HFFc6 (cell line): ENCODE measurements at regions not wholly inside any gene's neighbourhood (a gene's known extent, or its start where the extent isn't known, plus 50 kb on each side); places are given as distances from the start of the nearest gene placed in this dataset.
A peak's percentile ranks its signal among the peaks of the same experiment; 100 is the strongest.

Source experiments
- DNase-seq: peaks from one replicate; pipeline ENCODE4 v3.0.0-alpha.2; 2018
- H3K27ac Mint-ChIP-seq: 2 replicates; pipeline ENCODE4 v1.8.0; 2020; ENCODE audit warnings: mild to moderate bottlenecking, mixed read lengths
- H3K27me3 Mint-ChIP-seq: 2 replicates; pipeline ENCODE4 v1.8.0; 2021; ENCODE audit warnings: mild to moderate bottlenecking, moderate library complexity, mixed read lengths; ENCODE audit not compliant: insufficient read depth
- H3K36me3 Mint-ChIP-seq: 2 replicates; pipeline ENCODE4 v1.8.0; 2021; ENCODE audit warnings: low read depth, mixed read lengths
- H3K4me1 Mint-ChIP-seq: 2 replicates; pipeline ENCODE4 v1.8.0; 2020; ENCODE audit warnings: low read depth, mixed read lengths
- H3K4me3 Mint-ChIP-seq: 2 replicates; pipeline ENCODE4 v1.8.0; 2020; ENCODE audit warnings: mild to moderate bottlenecking, moderate library complexity, mixed read lengths
- H3K9me3 Mint-ChIP-seq: 2 replicates; pipeline ENCODE4 v1.8.0; 2020; ENCODE audit warnings: mild to moderate bottlenecking, mixed read lengths
- TF ChIP-seq, protein P1 (sequence below): fragments of 200-600 bp; sonication (generic); IDR thresholded peaks from 2 replicates; pipeline ENCODE4 v1.5.0; 2021; ENCODE audit warnings: antibody characterized with exemption, mild to moderate bottlenecking

DNA sequence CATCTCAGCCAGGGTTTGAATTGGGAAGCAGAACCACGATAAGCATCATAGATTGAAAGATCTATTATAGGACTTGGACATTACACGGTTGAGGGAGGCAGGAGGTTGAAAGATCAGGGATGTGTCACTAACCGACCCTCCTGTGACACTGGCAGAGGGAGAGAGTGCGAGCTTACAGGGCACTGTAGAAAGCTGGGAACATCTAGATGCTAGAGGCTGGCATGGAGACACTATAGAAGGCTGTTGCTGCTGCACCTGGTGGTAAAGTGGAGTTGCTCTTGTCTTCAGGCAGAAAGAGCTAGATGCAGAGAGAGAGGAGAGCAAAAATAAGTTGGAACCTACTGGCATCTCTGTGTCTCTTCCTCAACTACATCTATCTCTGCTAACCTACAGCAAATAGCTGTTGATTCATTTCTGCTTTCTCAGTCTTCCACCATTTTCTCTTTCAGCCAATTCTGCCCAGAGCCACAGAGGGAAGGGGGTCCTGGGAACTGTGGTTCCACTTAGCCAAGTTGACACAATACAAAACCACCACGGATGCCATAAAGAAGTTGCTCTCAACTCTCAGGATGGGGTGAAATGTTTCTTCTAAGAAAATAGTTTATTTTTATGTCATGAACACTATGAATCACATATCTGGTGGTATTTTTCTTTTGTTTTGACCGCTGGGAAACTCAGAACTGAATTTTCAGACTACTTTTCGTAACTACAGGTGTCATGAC is 155.9 kb downstream of the ZNF281 start:
- Mint-ChIP-seq H3K4me1 (peaks cover 33% of the 10 kb centered on the region), H3K4me3 (no peak overlapping the region), H3K36me3 (no peaks in the 10 kb centered on the region), H3K27me3 (no peaks in the 10 kb centered on the region; the same call in 1 of the 2 replicates), H3K9me3 (no peaks in the 10 kb centered on the region), H3K27ac (peak overlapping the region; percentile 6; the same call in 1 of the 2 replicates)
- TF ChIP-seq, protein P1, sequence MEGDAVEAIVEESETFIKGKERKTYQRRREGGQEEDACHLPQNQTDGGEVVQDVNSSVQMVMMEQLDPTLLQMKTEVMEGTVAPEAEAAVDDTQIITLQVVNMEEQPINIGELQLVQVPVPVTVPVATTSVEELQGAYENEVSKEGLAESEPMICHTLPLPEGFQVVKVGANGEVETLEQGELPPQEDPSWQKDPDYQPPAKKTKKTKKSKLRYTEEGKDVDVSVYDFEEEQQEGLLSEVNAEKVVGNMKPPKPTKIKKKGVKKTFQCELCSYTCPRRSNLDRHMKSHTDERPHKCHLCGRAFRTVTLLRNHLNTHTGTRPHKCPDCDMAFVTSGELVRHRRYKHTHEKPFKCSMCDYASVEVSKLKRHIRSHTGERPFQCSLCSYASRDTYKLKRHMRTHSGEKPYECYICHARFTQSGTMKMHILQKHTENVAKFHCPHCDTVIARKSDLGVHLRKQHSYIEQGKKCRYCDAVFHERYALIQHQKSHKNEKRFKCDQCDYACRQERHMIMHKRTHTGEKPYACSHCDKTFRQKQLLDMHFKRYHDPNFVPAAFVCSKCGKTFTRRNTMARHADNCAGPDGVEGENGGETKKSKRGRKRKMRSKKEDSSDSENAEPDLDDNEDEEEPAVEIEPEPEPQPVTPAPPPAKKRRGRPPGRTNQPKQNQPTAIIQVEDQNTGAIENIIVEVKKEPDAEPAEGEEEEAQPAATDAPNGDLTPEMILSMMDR: no peak
- no peak for DNase-seq

DNA sequence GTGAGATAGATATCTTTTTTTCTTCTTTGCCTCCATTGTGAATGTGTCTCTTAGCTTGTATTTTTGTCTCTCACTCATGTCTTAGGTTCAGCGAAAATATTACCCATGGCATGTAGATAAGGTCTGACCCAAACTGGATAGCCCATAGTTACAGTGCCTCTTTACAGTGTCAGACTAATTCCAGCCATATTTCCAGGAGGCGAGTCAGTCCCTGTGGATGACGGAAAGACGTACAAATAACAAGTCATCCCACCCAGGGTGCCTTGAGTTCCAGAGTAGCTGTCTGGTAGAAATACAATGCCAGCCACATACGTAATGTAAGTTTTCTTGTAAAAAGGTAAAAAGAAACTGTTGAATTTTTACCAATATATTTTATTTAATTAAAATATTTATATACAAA is 157.3 kb downstream of the ZNF281 start:
- H3K4me3 Mint-ChIP-seq: no peak overlapping the region
- peak overlapping the region; percentile 67 for H3K27ac Mint-ChIP-seq
- DNase-seq: peak; percentile 48
- peaks cover 44% of the 10 kb centered on the region for H3K4me1 Mint-ChIP-seq
- no peaks in the 10 kb centered on the region for H3K9me3 Mint-ChIP-seq
- no peaks in the 10 kb centered on the region; the same call in 1 of the 2 replicates for H3K27me3 Mint-ChIP-seq
- TF ChIP-seq, protein P1: no peak
- H3K36me3 Mint-ChIP-seq: no peaks in the 10 kb centered on the region

DNA sequence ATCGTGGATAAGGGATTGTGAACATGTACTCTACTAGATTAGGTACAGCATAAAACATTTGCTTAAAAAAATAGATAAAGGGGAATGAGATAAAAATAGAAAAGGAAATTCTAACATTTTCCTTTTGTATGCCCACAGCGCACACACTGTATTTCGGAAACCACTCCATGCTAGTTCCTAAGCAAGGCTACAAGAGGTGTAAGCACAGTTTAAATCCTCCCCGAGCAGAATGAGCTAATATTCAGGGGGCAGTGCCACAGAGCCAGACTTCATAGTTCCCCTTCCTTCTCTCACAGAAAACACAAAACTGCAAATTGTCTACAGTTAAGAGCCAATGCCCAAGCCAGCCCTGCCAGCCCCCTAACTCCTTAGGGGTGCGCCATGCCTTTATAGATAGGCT is 159.4 kb downstream of the ZNF281 start:
- Mint-ChIP-seq H3K9me3 (no peaks in the 10 kb centered on the region), H3K36me3 (no peaks in the 10 kb centered on the region), H3K4me1 (peaks cover 47% of the 10 kb centered on the region), H3K27ac (no peak overlapping the region), H3K4me3 (no peak overlapping the region), H3K27me3 (no peaks in the 10 kb centered on the region; the same call in 1 of the 2 replicates)
- TF ChIP-seq, protein P1: no peak
- no peak for DNase-seq

DNA sequence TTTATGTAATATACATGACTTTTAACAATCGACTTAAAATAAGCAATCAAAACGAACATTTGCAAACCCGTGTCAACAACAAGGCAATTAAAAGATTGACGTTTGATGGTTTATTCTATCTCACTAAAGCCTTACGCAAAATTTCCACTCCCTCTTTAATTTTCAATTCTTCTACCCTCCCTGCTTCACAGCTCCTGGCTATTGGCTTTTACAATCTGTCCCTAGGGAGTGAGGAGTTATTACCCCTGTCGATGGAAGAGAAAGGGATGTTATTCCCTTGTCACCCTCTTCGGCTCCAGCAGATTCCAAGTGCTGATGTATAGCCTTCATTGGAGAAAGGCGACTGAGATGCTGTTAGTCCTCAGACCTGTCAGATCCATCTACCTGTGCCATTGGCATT is 161.3 kb downstream of the ZNF281 start:
- Mint-ChIP-seq H3K27ac (no peak overlapping the region), H3K36me3 (no peaks in the 10 kb centered on the region; the same call in 1 of the 2 replicates)
- TF ChIP-seq, protein P1: no peak

DNA sequence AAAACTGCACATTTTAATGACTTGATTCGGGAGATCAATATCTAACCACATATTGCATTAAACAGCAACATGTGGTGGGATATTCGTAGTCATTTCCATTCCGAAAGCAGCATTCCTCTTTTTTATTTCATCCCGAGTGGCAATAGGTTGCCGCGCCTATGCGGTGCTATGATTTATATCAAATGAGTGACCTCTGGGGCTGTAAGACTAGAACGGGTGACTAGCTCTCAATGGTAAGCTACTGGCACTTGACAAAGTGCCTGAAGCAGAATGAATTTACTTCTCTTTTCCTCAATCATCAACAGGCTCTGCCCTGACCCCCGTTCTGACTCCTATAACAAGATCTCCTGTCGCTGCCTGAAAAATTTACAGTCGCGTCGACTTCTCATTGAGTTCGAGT is 162.3 kb downstream of the ZNF281 start:
- H3K27ac Mint-ChIP-seq: peak overlapping the region; percentile 47; the same call in 1 of the 2 replicates
- peaks cover 56% of the 10 kb centered on the region for H3K4me1 Mint-ChIP-seq
- H3K36me3 Mint-ChIP-seq: no peaks in the 10 kb centered on the region; the same call in 1 of the 2 replicates
- TF ChIP-seq, protein P1: no peak
- H3K9me3 Mint-ChIP-seq: no peaks in the 10 kb centered on the region
- no peaks in the 10 kb centered on the region; the same call in 1 of the 2 replicates for H3K27me3 Mint-ChIP-seq
- peak overlapping the region; percentile 79; the same call in 1 of the 2 replicates for H3K4me3 Mint-ChIP-seq
- no peak for DNase-seq

More for the DNA sequence above, 161.3 kb downstream of the ZNF281 start:
- no peak overlapping the region for H3K4me3 Mint-ChIP-seq
- no peaks in the 10 kb centered on the region for H3K9me3 Mint-ChIP-seq
- peaks cover 50% of the 10 kb centered on the region for H3K4me1 Mint-ChIP-seq
- DNase-seq: no peak
- no peaks in the 10 kb centered on the region; the same call in 1 of the 2 replicates for H3K27me3 Mint-ChIP-seq
